OCI-LY1 (cell line): ENCODE measurements at regions not wholly inside any gene's neighbourhood (a gene's known extent, or its start where the extent isn't known, plus 50 kb on each side); places are given as distances from the start of the nearest gene placed in this dataset.
"Not testable (repeated sequence)": the region's sequence is repeated elsewhere in the genome, so short reads cannot be mapped to it uniquely, and the experiment has no call there.

ENCODE experiments used
- CTCF ChIP-seq: fragments of 200-600 bp; sonication (generic), shearing (Covaris generic); IDR thresholded peaks from 2 replicates; pipeline ENCODE4 v1.5.1; 2017; ENCODE audit warnings: mild to moderate bottlenecking, antibody characterized with exemption, low read length, moderate library complexity, mixed read lengths
- EZH2 ChIP-seq: fragments of 200-600 bp; sonication (generic), shearing (Covaris generic); IDR thresholded peaks from 2 replicates; pipeline ENCODE4 v1.8.0; 2017; ENCODE audit warnings: borderline replicate concordance, mixed run types, mild to moderate bottlenecking, antibody characterized with exemption, low read length, moderate library complexity, mixed read lengths

DNA sequence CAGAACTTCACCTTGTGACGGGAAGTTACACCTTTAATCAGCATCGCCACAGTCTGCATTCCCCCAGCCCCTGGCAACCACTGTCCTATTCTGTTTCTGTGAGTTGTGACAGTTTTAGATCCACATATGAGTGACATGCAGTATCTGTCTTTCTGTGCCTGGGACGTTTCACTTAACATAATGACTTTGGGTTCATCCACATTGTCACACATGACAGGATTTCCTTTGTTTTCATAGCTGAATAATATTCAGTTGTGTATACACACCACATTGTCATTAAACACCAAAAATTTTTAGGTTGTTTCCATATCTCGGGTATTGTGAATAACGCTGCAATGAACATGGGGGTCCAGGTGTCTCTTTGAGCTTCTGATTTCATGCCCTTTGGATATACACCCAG, 62.6 kb upstream of the BDH1 start:
- not testable (repeated sequence) for TF ChIP-seq CTCF, EZH2
